Gastrocnemius medialis (tissue), 4 donors: ENCODE measurements at regions not wholly inside any gene's neighbourhood (a gene's known extent, or its start where the extent isn't known, plus 50 kb on each side); places are given as distances from the start of the nearest gene placed in this dataset.

Experiments
- ATAC-seq, 2 donors: fragments of 150-250 bp; one replicate each; pipeline ENCODE4 v1.9.1; 2016
- DNase-seq, 2 donors: peaks; one replicate each; pipeline ENCODE4 v3.0.0-alpha.2; 2019
- H3K27ac ChIP-seq, 4 donors: fragments of 200-600 bp; sonication (generic); 1 replicate in 1 of 4; 2 replicates in 3 of 4; pipeline ENCODE4 v1.5.1; 2016 to 2018; ENCODE audit warnings: mild to moderate bottlenecking in 2 of 4, moderate library complexity in 1 of 4
- H3K27me3 ChIP-seq, 3 donors: fragments of 200-600 bp; sonication (generic) in 2 of 3; 1 replicate in 1 of 3; 2 replicates in 2 of 3; pipeline versions ENCODE4 v1.5.1 to v1.6.0; 2016 to 2019; ENCODE audit warnings: mild to moderate bottlenecking in 1 of 3, moderate library complexity in 1 of 3
- H3K36me3 ChIP-seq, 2 donors: fragments of 200-600 bp; sonication (generic) in 1 of 2; one replicate each; pipeline ENCODE4 v1.5.1; 2017 to 2018
- H3K4me1 ChIP-seq, 2 donors: fragments of 200-600 bp; sonication (generic) in 1 of 2; one replicate each; pipeline ENCODE4 v1.5.1; 2016 to 2017; ENCODE audit warnings: mild to moderate bottlenecking in 2 of 2
- H3K4me3 ChIP-seq, 4 donors: fragments of 200-600 bp; sonication (generic) in 3 of 4; 1 replicate in 1 of 4; 2 replicates in 3 of 4; pipeline ENCODE4 v1.5.1; 2016 to 2019; ENCODE audit warnings: mild to moderate bottlenecking in 2 of 4
- H3K9me3 ChIP-seq, 3 donors: fragments of 200-600 bp; sonication (generic) in 2 of 3; 1 replicate in 1 of 3; 2 replicates in 2 of 3; pipeline ENCODE4 v1.5.1; 2016 to 2019
- POLR2A ChIP-seq, 2 donors: fragments of 450-650 bp; IDR thresholded peaks; one replicate each; pipeline ENCODE4 v1.6.1; 2017; ENCODE audit warnings: antibody characterized with exemption in 2 of 2, mild to moderate bottlenecking in 2 of 2, moderate library complexity in 2 of 2
- in situ Hi-C, 4 donors: fragments of 200-750 bp; cut with MboI; loops; one replicate each; pipeline versions ENCODE4 v1.15.0 to v1.8.0; 2017; ENCODE audit warnings: low sequenced_read_pairs in 4 of 4
- intact Hi-C: fragments of 100-400 bp; cut with DNase I; formaldehyde crosslinking; loops from one replicate; pipeline ENCODE4 v1.15.1; 2023; ENCODE audit warnings: low total_unique reads
- TF ChIP-seq, protein P1 (sequence below), 5 experiments: fragments of 450-650 bp in 3 of 5; fragments of 200-600 bp in 2 of 5; sonication (generic) in 2 of 5; IDR thresholded peaks in 4 of 5; conservative IDR thresholded peaks in 1 of 5; 1 replicate in 4 of 5; 2 replicates in 1 of 5; pipeline ENCODE4 v1.5.1; 2016 to 2019; ENCODE audit warnings: antibody characterized with exemption in 5 of 5, mild to moderate bottlenecking in 3 of 5, moderate library complexity in 3 of 5

DNA sequence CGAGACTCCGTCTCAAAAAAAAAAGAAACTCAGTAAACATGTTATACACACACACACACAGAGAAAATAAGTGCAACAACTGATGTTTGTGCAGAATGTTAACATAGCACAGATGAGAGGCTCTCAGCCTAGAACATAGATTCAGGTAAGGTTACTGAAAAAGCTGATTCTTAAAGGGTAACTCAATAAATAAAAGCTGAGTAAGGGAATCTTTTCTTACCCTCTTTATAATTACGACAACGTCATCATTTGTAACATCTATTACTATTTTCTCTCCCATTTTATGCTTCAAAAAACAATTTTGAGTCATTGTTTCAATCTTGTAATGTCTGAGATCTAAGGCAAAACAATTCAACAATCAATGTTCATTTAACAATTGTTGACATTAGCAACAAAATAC lies 644.8 kb downstream of the RFPL4B start:
- in situ Hi-C loops = no loop called here
- no peak for TF ChIP-seq POLR2A (IDR thresholded peaks at IDR 0.05)
- TF ChIP-seq, protein P1, sequence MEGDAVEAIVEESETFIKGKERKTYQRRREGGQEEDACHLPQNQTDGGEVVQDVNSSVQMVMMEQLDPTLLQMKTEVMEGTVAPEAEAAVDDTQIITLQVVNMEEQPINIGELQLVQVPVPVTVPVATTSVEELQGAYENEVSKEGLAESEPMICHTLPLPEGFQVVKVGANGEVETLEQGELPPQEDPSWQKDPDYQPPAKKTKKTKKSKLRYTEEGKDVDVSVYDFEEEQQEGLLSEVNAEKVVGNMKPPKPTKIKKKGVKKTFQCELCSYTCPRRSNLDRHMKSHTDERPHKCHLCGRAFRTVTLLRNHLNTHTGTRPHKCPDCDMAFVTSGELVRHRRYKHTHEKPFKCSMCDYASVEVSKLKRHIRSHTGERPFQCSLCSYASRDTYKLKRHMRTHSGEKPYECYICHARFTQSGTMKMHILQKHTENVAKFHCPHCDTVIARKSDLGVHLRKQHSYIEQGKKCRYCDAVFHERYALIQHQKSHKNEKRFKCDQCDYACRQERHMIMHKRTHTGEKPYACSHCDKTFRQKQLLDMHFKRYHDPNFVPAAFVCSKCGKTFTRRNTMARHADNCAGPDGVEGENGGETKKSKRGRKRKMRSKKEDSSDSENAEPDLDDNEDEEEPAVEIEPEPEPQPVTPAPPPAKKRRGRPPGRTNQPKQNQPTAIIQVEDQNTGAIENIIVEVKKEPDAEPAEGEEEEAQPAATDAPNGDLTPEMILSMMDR (IDR thresholded peaks at IDR 0.05 in 4 of 5, conservative IDR thresholded peaks at IDR 0.05 in 1 of 5) = no peak
- H3K9me3 ChIP-seq = no peaks in the 10 kb centered on the region
- no peaks in the 10 kb centered on the region for H3K36me3 ChIP-seq
- no peak overlapping the region for H3K27ac ChIP-seq
- no peak for DNase-seq
- H3K27me3 ChIP-seq = no peaks in the 10 kb centered on the region
- no peak for ATAC-seq
- H3K4me3 ChIP-seq = no peak overlapping the region
- intact Hi-C loops = no loop called here
- no peaks in the 10 kb centered on the region for H3K4me1 ChIP-seq

DNA sequence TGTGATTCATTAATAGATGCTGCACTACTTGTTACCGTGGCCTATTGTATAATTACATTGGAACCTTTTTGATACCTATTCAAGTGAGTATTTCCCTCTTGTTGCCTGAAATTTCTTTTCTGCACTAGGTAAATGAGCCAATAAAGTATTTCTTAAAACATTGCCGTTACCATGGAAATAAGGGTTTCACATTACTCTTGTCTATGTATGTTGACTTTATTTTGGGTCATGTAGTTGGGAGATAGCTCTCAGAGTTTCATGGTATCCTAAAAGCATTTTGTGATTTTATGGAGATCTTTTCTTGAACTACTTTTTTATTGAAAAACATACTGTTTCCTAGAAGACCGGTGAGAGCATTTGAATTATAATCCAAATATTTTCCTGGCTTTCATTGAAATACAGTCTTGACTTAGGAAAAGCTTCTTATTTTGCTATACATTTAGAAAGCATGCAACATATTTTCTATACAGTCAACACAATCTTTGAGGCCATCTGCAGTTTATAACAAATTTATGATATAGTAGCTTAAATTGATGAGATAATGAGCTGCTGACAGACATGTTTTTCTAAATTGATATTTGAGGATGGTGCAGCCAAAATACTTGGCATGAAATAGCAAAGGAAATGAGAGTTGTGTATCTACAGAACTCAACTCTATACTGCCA lies 650.4 kb downstream of the RFPL4B start:
- intact Hi-C loops = no loop called here
- H3K4me1 ChIP-seq = no peaks in the 10 kb centered on the region
- in situ Hi-C loops = no loop called here
- H3K36me3 ChIP-seq = no peaks in the 10 kb centered on the region
- TF ChIP-seq, protein P1 (IDR thresholded peaks at IDR 0.05 in 4 of 5, conservative IDR thresholded peaks at IDR 0.05 in 1 of 5) = no peak
- TF ChIP-seq POLR2A (IDR thresholded peaks at IDR 0.05) = no peak
- H3K27ac ChIP-seq = no peak overlapping the region
- ATAC-seq (no peak), DNase-seq (no peak)
- no peaks in the 10 kb centered on the region for H3K27me3 ChIP-seq
- H3K9me3 ChIP-seq = no peaks in the 10 kb centered on the region
- no peak overlapping the region for H3K4me3 ChIP-seq

DNA sequence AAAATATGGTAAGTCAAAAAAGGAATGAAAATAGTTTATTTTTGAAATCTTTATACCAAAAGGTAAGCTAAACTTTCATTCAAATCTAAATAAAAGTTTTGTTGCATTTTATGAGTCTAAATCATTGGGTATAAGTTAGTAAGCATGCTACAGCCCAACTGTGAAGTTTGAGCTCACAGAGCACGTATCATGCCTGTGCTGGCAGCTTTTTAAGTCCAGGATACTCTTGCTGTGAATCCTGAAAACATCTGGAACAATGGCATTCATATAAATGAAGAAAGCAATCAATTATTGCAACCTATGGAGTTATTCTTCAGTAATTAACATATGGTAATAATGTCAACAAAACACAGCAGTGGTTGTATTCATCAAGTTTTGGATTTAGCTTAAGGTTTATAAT lies 656.9 kb downstream of the RFPL4B start:
- Histone ChIP-seq H3K4me3 (no peak overlapping the region), H3K36me3 (no peaks in the 10 kb centered on the region), H3K4me1 (no peaks in the 10 kb centered on the region), H3K9me3 (no peaks in the 10 kb centered on the region), H3K27ac (no peak overlapping the region), H3K27me3 (no peaks in the 10 kb centered on the region)
- TF ChIP-seq, protein P1 (IDR thresholded peaks at IDR 0.05 in 4 of 5, conservative IDR thresholded peaks at IDR 0.05 in 1 of 5) = no peak
- no peak for TF ChIP-seq POLR2A (IDR thresholded peaks at IDR 0.05)
- DNase-seq (no peak), ATAC-seq (no peak)
- in situ Hi-C loops = no loop called here
- intact Hi-C loops = no loop called here

DNA sequence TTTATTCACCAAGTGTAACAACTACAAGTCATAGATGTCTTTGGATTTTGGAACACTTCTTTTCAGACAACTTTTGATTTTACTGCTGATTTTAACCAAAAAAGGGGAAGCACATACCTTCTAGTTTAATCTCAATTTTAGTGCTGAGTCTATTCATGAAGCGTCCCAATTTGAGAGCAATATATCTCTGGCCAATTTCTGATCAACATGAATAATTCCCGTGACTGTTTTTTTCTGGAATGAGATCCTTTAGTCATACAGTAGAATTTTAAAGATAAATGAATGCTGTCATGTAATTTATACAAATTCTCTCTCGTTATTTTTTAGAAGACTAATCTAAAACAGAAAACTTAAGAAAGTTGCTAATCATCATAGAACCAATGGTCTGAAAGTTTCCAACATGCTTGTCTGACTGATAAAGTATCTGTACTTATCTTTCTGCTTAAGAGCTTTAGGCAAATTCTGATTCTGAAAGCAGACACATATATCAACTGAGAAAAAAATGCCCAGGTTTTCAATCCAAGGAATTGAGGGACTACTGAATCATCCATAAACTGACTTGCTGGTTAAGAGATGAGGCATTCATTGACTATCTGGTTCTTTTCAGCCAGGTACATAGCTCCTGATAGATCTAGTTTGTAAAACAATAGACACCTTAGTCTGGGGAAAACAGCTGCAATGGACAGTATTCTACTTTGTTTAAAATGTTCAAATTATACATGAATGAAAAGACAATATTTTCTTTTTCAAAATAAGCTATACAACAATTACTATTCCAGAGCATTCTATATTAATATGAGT lies 657.5 kb downstream of the RFPL4B start:
- intact Hi-C loops (no loop called here), in situ Hi-C loops (no loop called here)
- Histone ChIP-seq H3K27ac (no peak overlapping the region), H3K9me3 (no peaks in the 10 kb centered on the region), H3K36me3 (no peaks in the 10 kb centered on the region), H3K4me3 (no peak overlapping the region), H3K27me3 (no peaks in the 10 kb centered on the region), H3K4me1 (no peaks in the 10 kb centered on the region)
- TF ChIP-seq, protein P1 (IDR thresholded peaks at IDR 0.05 in 4 of 5, conservative IDR thresholded peaks at IDR 0.05 in 1 of 5) = no peak
- no peak for TF ChIP-seq POLR2A (IDR thresholded peaks at IDR 0.05)
- DNase-seq = no peak
- no peak for ATAC-seq
